Activated CD4-positive, alpha-beta T cell treated with anti-CD3 and anti-CD28 coated beads, Interleukin-2, amount 10 ng/mL, durations not matched to agents 24 days and 14 days (primary cell): ENCODE measurements at regions not wholly inside any gene's neighbourhood (a gene's known extent, or its start where the extent isn't known, plus 50 kb on each side); places are given as distances from the start of the nearest gene placed in this dataset.
"Not testable (repeated sequence)": the region's sequence is repeated elsewhere in the genome, so short reads cannot be mapped to it uniquely, and the experiment has no call there.

Source experiments
- DNase-seq: peaks from one replicate; pipeline ENCODE4 v3.0.0; 2022
- H3K27ac Mint-ChIP-seq: one replicate; pipeline ENCODE4 v1.8.0; 2022; ENCODE audit warnings: mild to moderate bottlenecking, mixed read lengths
- H3K27me3 Mint-ChIP-seq: one replicate; pipeline ENCODE4 v1.8.0; 2022; ENCODE audit warnings: mixed read lengths
- H3K36me3 Mint-ChIP-seq: one replicate; pipeline ENCODE4 v1.8.0; 2022; ENCODE audit warnings: low read depth, mild to moderate bottlenecking, mixed read lengths
- H3K4me1 Mint-ChIP-seq: one replicate; pipeline ENCODE4 v1.8.0; 2021; ENCODE audit warnings: mixed read lengths
- H3K4me3 Mint-ChIP-seq: one replicate; pipeline ENCODE4 v1.8.0; 2022; ENCODE audit warnings: mild to moderate bottlenecking, moderate library complexity, mixed read lengths
- H3K9me3 Mint-ChIP-seq: one replicate; pipeline ENCODE4 v1.8.0; 2021; ENCODE audit warnings: mixed read lengths
- intact Hi-C: fragments of 100-400 bp; cut with micrococcal nuclease; formaldehyde crosslinking; loops from one replicate; pipeline ENCODE4 v1.15.1; 2023

DNA sequence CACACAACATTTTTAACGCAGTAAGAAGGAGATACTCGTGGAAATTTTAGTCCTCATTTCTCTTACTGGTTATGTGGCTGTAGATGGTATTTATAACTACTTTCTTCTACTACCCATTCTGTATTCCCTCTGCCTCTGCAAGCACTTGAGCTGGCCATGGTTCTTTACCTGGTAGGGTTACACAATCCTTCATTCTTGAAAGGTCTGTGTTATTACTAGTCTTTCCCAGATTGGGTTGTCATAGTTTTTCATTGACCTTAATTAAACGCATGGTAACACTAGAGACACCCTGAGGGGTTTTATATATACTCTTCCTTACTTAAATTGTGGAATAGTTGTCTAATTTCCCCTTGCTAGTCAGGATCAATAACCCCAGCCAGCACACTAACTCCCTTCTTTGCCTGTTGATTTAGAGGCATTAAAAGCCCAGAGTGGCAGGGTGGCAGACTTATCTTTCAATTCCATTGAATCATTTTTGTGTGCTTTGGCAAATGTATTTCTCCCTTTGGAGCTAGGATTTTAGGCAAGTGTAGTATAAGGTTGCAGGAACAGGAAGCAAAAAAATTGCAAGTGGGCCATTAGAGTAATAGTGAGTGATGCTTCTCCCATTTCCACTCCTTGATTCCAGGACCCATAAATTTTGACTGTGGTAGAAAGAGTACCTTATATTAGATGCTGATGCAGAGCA, 113.6 kb upstream of the EMCN start:
- Mint-ChIP-seq H3K27ac (no peak overlapping the region), H3K9me3 (peaks cover 9% of the 10 kb centered on the region), H3K36me3 (no peaks in the 10 kb centered on the region), H3K4me1 (no peaks in the 10 kb centered on the region), H3K27me3 (no peaks in the 10 kb centered on the region), H3K4me3 (no peak overlapping the region)
- DNase-seq = no peak
- intact Hi-C loops = no loop called here

DNA sequence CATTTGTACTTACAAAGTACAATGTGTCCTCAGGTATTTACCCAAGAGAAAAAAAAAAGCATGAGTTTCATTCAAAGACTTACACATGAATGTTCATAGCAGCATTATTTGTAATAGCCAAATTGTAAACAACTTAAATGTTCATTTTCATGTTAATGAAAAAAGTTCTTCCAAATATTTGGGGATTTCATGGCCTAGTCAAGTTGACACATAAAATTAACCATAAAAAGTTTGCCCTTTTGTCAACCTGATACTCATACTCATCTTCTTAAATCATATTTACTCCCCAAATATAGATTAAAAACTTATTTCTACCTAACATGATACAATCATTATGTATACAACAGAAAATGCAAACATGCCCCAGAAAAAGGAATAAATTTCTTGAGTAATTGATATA, 112.5 kb upstream of the EMCN start:
- Mint-ChIP-seq H3K27ac (no peak overlapping the region), H3K36me3 (no peaks in the 10 kb centered on the region)
- intact Hi-C loops = no loop called here

GRCh38 chr4:100609810-100610209, 92.0 kb upstream of the EMCN start:
- no peaks in the 10 kb centered on the region for H3K36me3 Mint-ChIP-seq
- intact Hi-C loops = no loop called here
- DNase-seq = no peak
- no peaks in the 10 kb centered on the region for H3K9me3 Mint-ChIP-seq
- no peak overlapping the region for H3K27ac Mint-ChIP-seq
- H3K4me1 Mint-ChIP-seq = no peaks in the 10 kb centered on the region
- no peaks in the 10 kb centered on the region for H3K27me3 Mint-ChIP-seq
- H3K4me3 Mint-ChIP-seq = no peak overlapping the region

More for the DNA sequence above, 112.5 kb upstream of the EMCN start:
- Mint-ChIP-seq H3K27me3 (no peaks in the 10 kb centered on the region), H3K4me3 (no peak overlapping the region), H3K9me3 (peaks cover 9% of the 10 kb centered on the region), H3K4me1 (no peaks in the 10 kb centered on the region)
- DNase-seq = no peak

GRCh38 chr4:100608651-100609050, 90.8 kb upstream of the EMCN start:
- intact Hi-C loops, H3K36me3 Mint-ChIP-seq, H3K27ac Mint-ChIP-seq, H3K4me3 Mint-ChIP-seq, H3K27me3 Mint-ChIP-seq, H3K9me3 Mint-ChIP-seq, H3K4me1 Mint-ChIP-seq, DNase-seq: not testable (repeated sequence)

- H3K36me3 Mint-ChIP-seq = no peaks in the 10 kb centered on the region
- no peak overlapping the region for H3K27ac Mint-ChIP-seq
- no peak for DNase-seq
- H3K4me3 Mint-ChIP-seq = no peak overlapping the region
- H3K4me1 Mint-ChIP-seq = no peaks in the 10 kb centered on the region
- intact Hi-C loops = no loop called here
- H3K9me3 Mint-ChIP-seq = no peaks in the 10 kb centered on the region
- H3K27me3 Mint-ChIP-seq = no peaks in the 10 kb centered on the region
These were observed 87.3 kb upstream of the EMCN start for GRCh38 chr4:100605144-100605543.

- no peak for DNase-seq
- H3K4me3 Mint-ChIP-seq = no peak overlapping the region
- H3K36me3 Mint-ChIP-seq = no peaks in the 10 kb centered on the region
- intact Hi-C loops = no loop called here
- H3K9me3 Mint-ChIP-seq = peaks cover 3% of the 10 kb centered on the region
- no peak overlapping the region for H3K27ac Mint-ChIP-seq
- H3K27me3 Mint-ChIP-seq = peaks cover 6% of the 10 kb centered on the region
- H3K4me1 Mint-ChIP-seq = no peaks in the 10 kb centered on the region
These were observed 76.1 kb upstream of the EMCN start for GRCh38 chr4:100593935-100594334.

GRCh38 chr4:100591161-100591876, 73.5 kb upstream of the EMCN start:
- DNase-seq = no peak
- Mint-ChIP-seq H3K27ac (no peak overlapping the region), H3K4me3 (no peak overlapping the region), H3K36me3 (no peaks in the 10 kb centered on the region), H3K9me3 (no peaks in the 10 kb centered on the region), H3K4me1 (no peaks in the 10 kb centered on the region), H3K27me3 (peaks cover 6% of the 10 kb centered on the region)
- intact Hi-C loops = no loop called here

GRCh38 chr4:100590325-100590724, 72.5 kb upstream of the EMCN start:
- intact Hi-C loops = no loop called here
- Mint-ChIP-seq H3K4me3 (no peak overlapping the region), H3K27me3 (peaks cover 6% of the 10 kb centered on the region), H3K4me1 (no peaks in the 10 kb centered on the region), H3K27ac (no peak overlapping the region), H3K9me3 (no peaks in the 10 kb centered on the region), H3K36me3 (no peaks in the 10 kb centered on the region)
- no peak for DNase-seq

GRCh38 chr4:100588076-100588475, 70.3 kb upstream of the EMCN start:
- Mint-ChIP-seq H3K9me3 (no peaks in the 10 kb centered on the region), H3K4me3 (no peak overlapping the region), H3K36me3 (no peaks in the 10 kb centered on the region), H3K27me3 (peaks cover 6% of the 10 kb centered on the region), H3K4me1 (no peaks in the 10 kb centered on the region), H3K27ac (no peak overlapping the region)
- intact Hi-C loops = no loop called here
- no peak for DNase-seq

DNA sequence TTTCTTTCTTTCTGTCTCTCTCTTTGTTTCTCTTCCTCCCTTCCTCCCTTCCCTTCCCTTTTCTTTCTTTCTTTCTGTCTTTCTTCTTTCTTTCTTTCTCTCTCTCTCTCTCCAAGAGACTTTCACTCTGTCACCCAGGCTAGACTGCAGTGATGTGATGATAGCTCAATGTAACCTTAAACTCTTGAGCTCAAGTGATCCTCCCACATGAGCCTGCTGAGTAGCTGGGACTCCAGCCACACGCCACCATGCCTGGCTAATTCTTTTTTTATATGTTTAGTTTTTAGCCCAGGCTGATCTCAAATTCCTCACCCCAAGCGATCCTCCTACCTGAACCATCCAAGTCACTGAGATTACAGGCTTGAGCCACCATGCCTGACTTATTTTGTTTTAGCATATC, 64.3 kb upstream of the EMCN start:
- Mint-ChIP-seq H3K36me3 (no peaks in the 10 kb centered on the region), H3K4me1 (no peaks in the 10 kb centered on the region), H3K9me3 (no peaks in the 10 kb centered on the region), H3K27ac (no peak overlapping the region), H3K27me3 (no peaks in the 10 kb centered on the region), H3K4me3 (no peak overlapping the region)
- intact Hi-C loops = no loop called here
- no peak for DNase-seq

DNA sequence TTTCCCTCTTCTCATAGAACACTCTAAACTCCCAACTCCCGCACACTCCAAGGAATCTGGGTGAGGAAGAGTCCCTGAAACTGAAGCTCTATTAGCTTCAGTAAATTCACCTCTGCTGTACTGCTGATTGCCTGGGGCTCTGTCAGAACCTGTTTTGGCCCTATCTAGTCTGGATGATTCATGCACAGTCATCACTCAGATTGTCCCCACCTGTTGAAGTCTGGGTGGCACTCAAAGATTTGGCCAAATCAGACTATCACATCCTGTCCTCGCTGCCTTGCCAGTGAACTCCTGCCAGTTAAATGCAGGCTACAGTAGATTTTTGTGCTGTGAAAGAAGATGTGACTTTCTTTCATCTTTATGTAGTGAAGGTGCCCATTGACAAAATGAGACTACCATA, 63.5 kb upstream of the EMCN start:
- Mint-ChIP-seq H3K9me3 (peaks cover 4% of the 10 kb centered on the region), H3K36me3 (no peaks in the 10 kb centered on the region), H3K4me3 (no peak overlapping the region), H3K27me3 (no peaks in the 10 kb centered on the region), H3K27ac (no peak overlapping the region), H3K4me1 (no peaks in the 10 kb centered on the region)
- intact Hi-C loops = no loop called here
- no peak for DNase-seq

DNA sequence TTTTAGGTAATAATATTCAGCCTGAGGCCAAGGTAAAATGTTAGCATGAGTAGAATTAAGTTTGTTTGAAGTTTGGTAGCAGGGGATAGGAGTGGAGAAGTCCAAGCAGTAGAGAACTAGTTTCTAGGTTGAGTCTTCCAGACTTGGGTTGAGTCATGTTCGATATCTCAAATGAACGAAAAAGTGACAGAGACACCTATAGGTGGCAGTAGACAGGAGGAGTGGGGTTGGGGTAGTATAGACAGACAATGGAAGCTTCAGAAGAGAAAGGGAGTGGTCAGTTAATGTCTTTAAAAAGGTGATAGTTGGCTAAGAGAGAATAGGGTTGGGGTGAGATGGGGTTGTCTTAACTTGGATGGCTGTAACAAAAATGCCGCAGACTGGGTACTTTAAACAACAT, 58.7 kb upstream of the EMCN start:
- H3K27ac Mint-ChIP-seq = no peak overlapping the region
- H3K4me3 Mint-ChIP-seq = no peak overlapping the region
- no peaks in the 10 kb centered on the region for H3K36me3 Mint-ChIP-seq
- H3K27me3 Mint-ChIP-seq = no peaks in the 10 kb centered on the region
- intact Hi-C loops = no loop called here
- DNase-seq = no peak
- H3K9me3 Mint-ChIP-seq = peaks cover 7% of the 10 kb centered on the region
- no peaks in the 10 kb centered on the region for H3K4me1 Mint-ChIP-seq

DNA sequence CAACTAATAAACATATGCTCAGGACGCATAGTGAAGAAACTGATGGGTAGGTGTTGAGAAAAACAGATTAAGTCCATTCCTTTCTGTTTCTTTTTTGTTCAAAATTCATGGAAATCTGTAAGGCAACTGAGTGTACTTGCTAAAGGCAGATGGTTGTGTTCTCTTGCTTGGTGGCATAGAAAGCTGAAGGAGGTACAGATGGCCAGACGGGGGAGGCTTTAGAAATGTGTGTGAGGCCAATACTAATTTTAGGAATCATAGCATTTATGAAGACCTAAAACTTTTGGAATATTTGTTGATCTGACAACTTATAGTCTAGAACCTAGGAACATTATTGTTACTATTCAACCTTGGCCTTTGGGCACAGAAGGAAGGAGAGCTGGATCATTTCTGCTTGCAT, 56.8 kb upstream of the EMCN start:
- Mint-ChIP-seq H3K4me3 (no peak overlapping the region), H3K36me3 (no peaks in the 10 kb centered on the region), H3K9me3 (peaks cover 7% of the 10 kb centered on the region), H3K27ac (no peak overlapping the region), H3K4me1 (no peaks in the 10 kb centered on the region), H3K27me3 (no peaks in the 10 kb centered on the region)
- no peak for DNase-seq
- intact Hi-C loops = no loop called here

- intact Hi-C loops = loop anchor here (5.0 kb wide), 2 partner anchors 472 to 722 kb away; no protein-coding TSS in a partner anchor
- peak overlapping the region; percentile 57 for H3K4me3 Mint-ChIP-seq
- peaks cover 3% of the 10 kb centered on the region for H3K9me3 Mint-ChIP-seq
- H3K27me3 Mint-ChIP-seq = no peaks in the 10 kb centered on the region
- no peaks in the 10 kb centered on the region for H3K36me3 Mint-ChIP-seq
- DNase-seq = peak; percentile 61
- peak overlapping the region; percentile 47 for H3K27ac Mint-ChIP-seq
- peaks cover 13% of the 10 kb centered on the region for H3K4me1 Mint-ChIP-seq
These were observed 51.4 kb upstream of the EMCN start for GRCh38 chr4:100569196-100569595.
